Mesothelial cell of epicardium (in vitro differentiated cells): ENCODE measurements at regions not wholly inside any gene's neighbourhood (a gene's known extent, or its start where the extent isn't known, plus 50 kb on each side); places are given as distances from the start of the nearest gene placed in this dataset.

Source experiments
- DNase-seq, 2 experiments: peaks; one replicate each; pipeline ENCODE4 v3.0.0; 2021; ENCODE audit warnings: low spot score in 2 of 2; ENCODE audit not compliant: unreplicated experiment in 2 of 2
- H3K27ac Mint-ChIP-seq: 2 replicates; pipeline ENCODE4 v1.8.0; 2021; ENCODE audit warnings: mixed read lengths
- H3K27me3 Mint-ChIP-seq: 2 replicates; pipeline ENCODE4 v1.8.0; 2021; ENCODE audit warnings: low read depth, mixed read lengths
- H3K36me3 Mint-ChIP-seq: 2 replicates; pipeline ENCODE4 v1.8.0; 2021; ENCODE audit warnings: mixed read lengths
- H3K4me1 Mint-ChIP-seq: 2 replicates; pipeline ENCODE4 v1.8.0; 2021; ENCODE audit warnings: mixed read lengths
- H3K4me3 Mint-ChIP-seq: 2 replicates; pipeline ENCODE4 v1.8.0; 2021; ENCODE audit warnings: mild to moderate bottlenecking, moderate library complexity, mixed read lengths
- H3K9me3 Mint-ChIP-seq: 2 replicates; pipeline ENCODE4 v1.8.0; 2021; ENCODE audit warnings: mixed read lengths
- CTCF ChIP-seq: fragments of 200-600 bp; sonication (generic); IDR thresholded peaks from one replicate; pipeline ENCODE4 v1.5.0; 2021; ENCODE audit warnings: antibody characterized with exemption; ENCODE audit not compliant: unreplicated experiment

- no peaks in the 10 kb centered on the region for H3K4me1 Mint-ChIP-seq
- H3K4me3 Mint-ChIP-seq, result no peak overlapping the region
- H3K9me3 Mint-ChIP-seq, result no peaks in the 10 kb centered on the region
- no peak for DNase-seq
- H3K36me3 Mint-ChIP-seq, result no peaks in the 10 kb centered on the region
- no peak for TF ChIP-seq CTCF
- peaks cover 46% of the 10 kb centered on the region for H3K27me3 Mint-ChIP-seq
- no peak overlapping the region for H3K27ac Mint-ChIP-seq
Observed at GRCh38 chr19:28907534-28907933, 305.4 kb downstream of the UQCRFS1 start.

- TF ChIP-seq CTCF, result no peak
- Mint-ChIP-seq H3K36me3 (no peaks in the 10 kb centered on the region), H3K4me3 (no peak overlapping the region), H3K9me3 (no peaks in the 10 kb centered on the region), H3K27me3 (peaks cover 47% of the 10 kb centered on the region), H3K27ac (no peak overlapping the region), H3K4me1 (no peaks in the 10 kb centered on the region)
- DNase-seq, result no peak
Observed at GRCh38 chr19:28905996-28906395, 307.0 kb downstream of the UQCRFS1 start.

GRCh38 chr19:28899703-28900102, 313.2 kb downstream of the UQCRFS1 start:
- Mint-ChIP-seq H3K9me3 (no peaks in the 10 kb centered on the region), H3K36me3 (no peaks in the 10 kb centered on the region), H3K4me1 (no peaks in the 10 kb centered on the region), H3K27me3 (peaks cover 32% of the 10 kb centered on the region), H3K27ac (no peak overlapping the region), H3K4me3 (no peak overlapping the region)
- TF ChIP-seq CTCF, result no peak
- DNase-seq, result no peak

- TF ChIP-seq CTCF, result no peak
- H3K9me3 Mint-ChIP-seq, result no peaks in the 10 kb centered on the region
- DNase-seq, result no peak
- no peaks in the 10 kb centered on the region for H3K36me3 Mint-ChIP-seq
- peaks cover 23% of the 10 kb centered on the region for H3K27me3 Mint-ChIP-seq
- no peaks in the 10 kb centered on the region for H3K4me1 Mint-ChIP-seq
- H3K4me3 Mint-ChIP-seq, result no peak overlapping the region
- no peak overlapping the region for H3K27ac Mint-ChIP-seq
Observed at GRCh38 chr19:28898249-28898648, 314.7 kb downstream of the UQCRFS1 start.

GRCh38 chr19:28889941-28890670, 322.8 kb downstream of the UQCRFS1 start:
- peaks cover 17% of the 10 kb centered on the region for H3K27me3 Mint-ChIP-seq

More at GRCh38 chr19:28889941-28890670, 322.8 kb downstream of the UQCRFS1 start:
- Mint-ChIP-seq H3K4me1 (no peaks in the 10 kb centered on the region), H3K9me3 (no peaks in the 10 kb centered on the region), H3K4me3 (no peak overlapping the region), H3K27ac (no peak overlapping the region), H3K36me3 (no peaks in the 10 kb centered on the region)
- no peak for DNase-seq
- no peak for TF ChIP-seq CTCF
